HepG2 (cell line): ENCODE measurements at regions not wholly inside any gene's neighbourhood (a gene's known extent, or its start where the extent isn't known, plus 50 kb on each side); places are given as distances from the start of the nearest gene placed in this dataset.

Source experiments
- ATAC-seq: fragments of 200-7000 bp; cut with Tn5 transposase; 3 replicates; pipeline ENCODE4 v1.9.1; 2020; ENCODE audit warnings: mild to moderate bottlenecking, moderate library complexity
- BruUV-seq: library from RNA; stranded (reverse); fragments of 400-500 nt; replicated peaks from 2 replicates; lab custom pipeline; 2021; lab: Mats Ljungman, UMichigan
- CTCF ChIA-PET: fragments of 300-600 bp; formaldehyde crosslinking; extraction: SDS; loops from one replicate; lab custom pipeline; 2021; ENCODE audit warnings: low total read pairs, inconsistent platforms, low intra/inter-chr PET ratio; lab: Yijun Ruan, JAX
- POLR2A ChIA-PET: fragments of 350-600 bp; sonication (Branson Sonifier 250); formaldehyde crosslinking; loops from one replicate; lab custom pipeline; 2020; ENCODE audit warnings: antibody characterized with exemption, inconsistent platforms; lab: Yijun Ruan, JAX
- DNase-seq: peaks from one replicate; pipeline ENCODE4 v3.0.0-alpha.2; 2015; ENCODE audit warnings: low spot score
- FAIRE-seq: peaks from 3 replicates; lab custom pipeline; 2011; peaks lifted over from hg19 to GRCh38; lab: Jason Lieb, UNC
- H2AFZ ChIP-seq: one replicate; pipeline ENCODE4 v1.6.1; 2011; ENCODE audit warnings: low read length, inconsistent platforms
- H3K27ac ChIP-seq: fragments of 300-600 bp; 3 replicates; pipeline ENCODE4 v1.8.0; 2011; ENCODE audit warnings: mixed run types, mild to moderate bottlenecking, mixed read lengths, low read length, inconsistent platforms; ENCODE audit not compliant: insufficient read depth; ENCODE audit errors: extremely low read length
- H3K27me3 ChIP-seq, 2 experiments: fragments of 200-600 bp in 1 of 2; 2 replicates in 1 of 2; 3 replicates in 1 of 2; pipeline versions ENCODE4 v1.6.0 to v1.8.0; 2011; ENCODE audit warnings: low read length in 2 of 2, mild to moderate bottlenecking in 2 of 2, moderate library complexity in 2 of 2, inconsistent platforms in 1 of 2; ENCODE audit not compliant: insufficient read depth in 2 of 2, control insufficient read depth in 1 of 2
- H3K36me3 ChIP-seq, 2 experiments: fragments of 200-600 bp in 1 of 2; replicated peaks in 1 of 2; 2 replicates in 1 of 2; 3 replicates in 1 of 2; pipeline versions ENCODE4 v1.5.1 to v1.8.0; 2011; ENCODE audit warnings: low read length in 2 of 2, inconsistent platforms in 1 of 2; ENCODE audit not compliant: insufficient read depth in 2 of 2, control insufficient read depth in 1 of 2
- H3K4me1 ChIP-seq: 2 replicates; pipeline ENCODE4 v1.5.1; 2012; ENCODE audit warnings: low read length, inconsistent platforms; ENCODE audit not compliant: insufficient read depth
- H3K4me2 ChIP-seq: 2 replicates; pipeline ENCODE4 v1.6.0; 2011; ENCODE audit warnings: low read depth, low read length, inconsistent platforms
- H3K4me3 ChIP-seq, 3 experiments: fragments of 200-600 bp in 1 of 3; sonication (generic), shearing (Covaris generic) in 1 of 3; replicated peaks in 1 of 3; 2 replicates each; pipeline ENCODE4 v1.5.1; 2011 to 2016; ENCODE audit warnings: low read length in 3 of 3, inconsistent platforms in 2 of 3, low read depth in 2 of 3, mild to moderate bottlenecking in 2 of 3, control low read depth in 1 of 3, mixed read lengths in 1 of 3; ENCODE audit not compliant: insufficient read depth in 1 of 3
- H3K79me2 ChIP-seq: one replicate; pipeline ENCODE4 v1.6.1; 2011; ENCODE audit warnings: low read length, inconsistent platforms; ENCODE audit not compliant: insufficient read depth
- H3K9ac ChIP-seq: 2 replicates; pipeline ENCODE4 v1.6.0; 2011; ENCODE audit warnings: mild to moderate bottlenecking, low read depth, low read length, inconsistent platforms; ENCODE audit not compliant: insufficient read depth
- H3K9me3 ChIP-seq: 2 replicates; pipeline ENCODE4 v1.5.1; 2012; ENCODE audit warnings: mild to moderate bottlenecking, low read length
- H4K20me1 ChIP-seq: 2 replicates; pipeline ENCODE4 v1.6.0; 2011; ENCODE audit warnings: inconsistent platforms, mild to moderate bottlenecking, low read length, moderate library complexity; ENCODE audit not compliant: insufficient read depth
- GTF2F1 ChIP-seq: fragments of 150-350 bp; IDR thresholded peaks from 2 replicates; pipeline ENCODE4 v1.6.1; 2014; ENCODE audit warnings: low read length
- ISX ChIP-seq: sonication (generic); formaldehyde crosslinking; conservative IDR thresholded peaks from 2 replicates; pipeline ENCODE4 v1.5.0; 2020; ENCODE audit warnings: missing genetic modification reagents
- MLLT10 ChIP-seq: sonication (generic); formaldehyde crosslinking; IDR thresholded peaks from 2 replicates; pipeline ENCODE4 v1.4.0; 2020; ENCODE audit warnings: missing genetic modification reagents
- NCOA2 ChIP-seq: sonication (generic); formaldehyde crosslinking; IDR thresholded peaks from 2 replicates; pipeline ENCODE4 v1.8.0; 2022; ENCODE audit warnings: inconsistent platforms
- NR2F1 ChIP-seq, 2 experiments: fragments of 450-650 bp in 1 of 2; formaldehyde crosslinking in 1 of 2; IDR thresholded peaks; 2 replicates each; pipeline versions ENCODE4 v1.5.0 to v1.6.1; 2016 to 2020; ENCODE audit warnings: mild to moderate bottlenecking in 1 of 2, missing compliant biosample characterization in 1 of 2, missing genetic modification reagents in 1 of 2, moderate library complexity in 1 of 2
- PAX8 ChIP-seq: sonication (generic); formaldehyde crosslinking; IDR thresholded peaks from 2 replicates; pipeline ENCODE4 v1.8.0; 2022; ENCODE audit warnings: mild to moderate bottlenecking, missing genetic modification reagents, borderline replicate concordance
- TARDBP ChIP-seq: sonication (generic); formaldehyde crosslinking; IDR thresholded peaks from 2 replicates; pipeline ENCODE4 v1.8.0; 2022; ENCODE audit warnings: mild to moderate bottlenecking, missing genetic modification reagents
- ZBTB20 ChIP-seq: sonication (generic); formaldehyde crosslinking; IDR thresholded peaks from 2 replicates; pipeline ENCODE4 v1.8.1; 2023; ENCODE audit warnings: missing genetic modification reagents, low read depth, mild to moderate bottlenecking, borderline replicate concordance
- ZC3H4 ChIP-seq: sonication (generic); formaldehyde crosslinking; IDR thresholded peaks from 2 replicates; pipeline ENCODE4 v1.4.0; 2020; ENCODE audit warnings: missing genetic modification reagents, borderline replicate concordance
- ZKSCAN5 ChIP-seq: sonication (generic); formaldehyde crosslinking; IDR thresholded peaks from 2 replicates; pipeline ENCODE4 v1.5.1; 2020; ENCODE audit warnings: mild to moderate bottlenecking, missing genetic modification reagents
- ZNF354B ChIP-seq: sonication (generic); formaldehyde crosslinking; IDR thresholded peaks from 2 replicates; pipeline ENCODE4 v1.8.0; 2022; ENCODE audit warnings: mild to moderate bottlenecking, missing genetic modification reagents
- ZNF414 ChIP-seq: sonication (generic); formaldehyde crosslinking; IDR thresholded peaks from 2 replicates; pipeline ENCODE4 v1.5.0; 2020; ENCODE audit warnings: missing genetic modification reagents
- ZNF451 ChIP-seq: sonication (generic); formaldehyde crosslinking; IDR thresholded peaks from 2 replicates; pipeline ENCODE4 v1.5.0; 2020; ENCODE audit warnings: mild to moderate bottlenecking, missing genetic modification reagents
- ZNF558 ChIP-seq: sonication (generic); formaldehyde crosslinking; IDR thresholded peaks from 2 replicates; pipeline ENCODE4 v1.9.0; 2022; ENCODE audit warnings: mild to moderate bottlenecking, missing genetic modification reagents, borderline replicate concordance
- whole genome bisulfite sequencing: methylation state at CpG from one replicate; pipeline ENCODE4 v1.1.6; 2017; ENCODE audit warnings: low lambda C conversion rate; 5-methylcytosine and 5-hydroxymethylcytosine counted together
- in situ Hi-C: cut with HindIII; loops from 2 replicates; pipeline ENCODE4 v1.10.0; 2017; ENCODE audit warnings: low pct_unique_long_range_greater_than_20kb; ENCODE audit not compliant: extremely low pct_ligation_motif_present
- intact Hi-C: fragments of 100-400 bp; cut with micrococcal nuclease; formaldehyde crosslinking; loops from one replicate; pipeline ENCODE4 v1.10.0; 2022; ENCODE audit not compliant: unreplicated experiment
- TF ChIP-seq, protein P1 (sequence below): sonication (generic); formaldehyde crosslinking; IDR thresholded peaks from 2 replicates; pipeline ENCODE4 v1.4.0; 2020; ENCODE audit warnings: missing genetic modification reagents
- TF ChIP-seq, protein P2 (sequence below): sonication (generic); formaldehyde crosslinking; IDR thresholded peaks from 2 replicates; pipeline ENCODE4 v1.9.0; 2021; ENCODE audit warnings: missing genetic modification reagents, mild to moderate bottlenecking, borderline replicate concordance

DNA sequence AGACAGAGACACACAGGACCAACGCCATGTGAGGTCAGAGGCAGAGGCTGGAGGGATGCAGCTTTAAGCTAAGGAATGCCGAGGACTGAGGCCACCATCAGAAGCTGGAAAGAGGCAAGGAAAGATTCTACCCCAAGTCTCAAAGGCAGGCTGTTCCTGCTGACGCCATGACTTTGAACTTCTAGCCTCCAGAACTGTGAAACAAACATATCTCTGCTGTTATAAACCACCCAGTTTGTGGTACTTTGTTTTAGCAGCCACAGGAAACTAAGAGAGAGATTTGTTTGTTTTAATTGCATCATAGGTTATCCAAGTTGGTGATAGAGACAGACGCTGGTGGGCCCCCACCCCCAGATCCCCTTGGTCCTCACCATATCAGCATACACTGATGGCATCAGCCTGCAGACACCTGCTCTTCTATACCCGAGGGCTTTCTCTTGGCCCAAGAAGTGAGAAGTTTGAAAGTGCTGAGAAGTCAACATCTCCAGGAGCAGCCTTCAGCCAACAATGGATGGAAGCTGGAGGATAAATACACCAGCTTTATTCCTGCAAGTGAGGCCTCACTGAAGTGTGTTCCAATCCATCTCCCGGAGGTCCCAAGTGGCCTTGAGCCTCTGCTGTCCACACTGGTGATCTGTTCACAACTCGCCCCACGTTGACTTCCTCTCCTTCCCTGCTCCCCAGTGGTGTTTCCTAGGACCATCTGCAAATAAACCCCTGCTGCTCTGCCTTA is 154.7 kb downstream of the BTBD3 start:
- no peaks in the 10 kb centered on the region for H4K20me1 ChIP-seq
- ChIA-PET CTCF (no interaction called here), POLR2A (no interaction called here)
- H3K4me3 ChIP-seq, result no peak overlapping the region
- in situ Hi-C loops, result no loop called here
- TF ChIP-seq ZKSCAN5 (CRISPR knock-in tag), result no peak
- no peak for TF ChIP-seq ZC3H4
- no peak for TF ChIP-seq ZNF558
- no peak for TF ChIP-seq ZBTB20 (CRISPR knock-in tag)
- no peak for TF ChIP-seq TARDBP (CRISPR knock-in tag)
- no peak for TF ChIP-seq NCOA2 (CRISPR knock-in tag)
- TF ChIP-seq NR2F1 (CRISPR knock-in tag; IDR thresholded peaks at IDR 0.05), result no peak
- TF ChIP-seq MLLT10 (CRISPR knock-in tag), result no peak
- no peak for TF ChIP-seq ZNF451 (CRISPR knock-in tag)
- no peak overlapping the region for H3K9ac ChIP-seq
- intact Hi-C loops, result no loop called here
- H3K79me2 ChIP-seq, result no peaks in the 10 kb centered on the region
- no peak overlapping the region for H3K4me2 ChIP-seq
- DNase-seq (no peak), ATAC-seq (no peak; the same call in 2 of the 3 replicates), FAIRE-seq (no peak)
- WGBS, result 9% methylated on average over 8 of the region's 8 CpGs
- no peak overlapping the region for H2AFZ ChIP-seq
- no peak overlapping the region for H3K27ac ChIP-seq
- no peaks in the 10 kb centered on the region for H3K36me3 ChIP-seq
- no TSS peak for BruUV-seq
- H3K9me3 ChIP-seq, result no peaks in the 10 kb centered on the region
- no peaks in the 10 kb centered on the region; a peak in 2 of 5 replicates for H3K27me3 ChIP-seq
- no peaks in the 10 kb centered on the region for H3K4me1 ChIP-seq

DNA sequence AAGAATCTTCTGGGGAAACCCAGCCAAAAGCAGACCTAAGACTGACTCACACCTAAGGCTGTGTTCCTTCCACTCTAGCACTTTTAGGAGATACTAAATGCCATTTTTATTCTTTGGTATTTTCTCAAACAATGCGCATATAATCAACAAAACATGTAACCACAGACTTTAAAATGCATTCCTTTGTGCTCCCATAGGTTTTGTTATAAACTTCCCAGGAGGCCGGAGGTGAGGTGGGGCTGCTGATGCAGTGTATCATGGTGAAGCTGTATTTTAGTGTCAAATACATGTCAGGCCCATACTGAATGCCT is 155.2 kb downstream of the BTBD3 start:
- Histone ChIP-seq H4K20me1 (no peaks in the 10 kb centered on the region), H2AFZ (no peak overlapping the region), H3K27ac (no peak overlapping the region), H3K79me2 (no peaks in the 10 kb centered on the region), H3K9ac (no peak overlapping the region), H3K4me1 (no peaks in the 10 kb centered on the region), H3K9me3 (no peaks in the 10 kb centered on the region), H3K4me2 (no peak overlapping the region), H3K4me3 (no peak overlapping the region), H3K27me3 (no peaks in the 10 kb centered on the region; a peak in 1 of 5 replicates), H3K36me3 (no peaks in the 10 kb centered on the region)
- in situ Hi-C loops, result no loop called here
- no peak for ATAC-seq
- WGBS, result 5% methylated on average over 2 of the region's 2 CpGs
- intact Hi-C loops, result no loop called here
- POLR2A ChIA-PET, result no interaction called here
- no peak for DNase-seq
- CTCF ChIA-PET, result no interaction called here
- FAIRE-seq, result no peak
- no TSS peak for BruUV-seq
- TF ChIP-seq GTF2F1, result no peak
- no peak for TF ChIP-seq PAX8 (CRISPR knock-in tag)
- TF ChIP-seq, protein P1, sequence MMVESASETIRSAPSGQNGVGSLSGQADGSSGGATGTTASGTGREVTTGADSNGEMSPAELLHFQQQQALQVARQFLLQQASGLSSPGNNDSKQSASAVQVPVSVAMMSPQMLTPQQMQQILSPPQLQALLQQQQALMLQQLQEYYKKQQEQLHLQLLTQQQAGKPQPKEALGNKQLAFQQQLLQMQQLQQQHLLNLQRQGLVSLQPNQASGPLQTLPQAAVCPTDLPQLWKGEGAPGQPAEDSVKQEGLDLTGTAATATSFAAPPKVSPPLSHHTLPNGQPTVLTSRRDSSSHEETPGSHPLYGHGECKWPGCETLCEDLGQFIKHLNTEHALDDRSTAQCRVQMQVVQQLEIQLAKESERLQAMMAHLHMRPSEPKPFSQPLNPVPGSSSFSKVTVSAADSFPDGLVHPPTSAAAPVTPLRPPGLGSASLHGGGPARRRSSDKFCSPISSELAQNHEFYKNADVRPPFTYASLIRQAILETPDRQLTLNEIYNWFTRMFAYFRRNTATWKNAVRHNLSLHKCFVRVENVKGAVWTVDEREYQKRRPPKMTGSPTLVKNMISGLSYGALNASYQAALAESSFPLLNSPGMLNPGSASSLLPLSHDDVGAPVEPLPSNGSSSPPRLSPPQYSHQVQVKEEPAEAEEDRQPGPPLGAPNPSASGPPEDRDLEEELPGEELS (CRISPR knock-in tag), result no peak
- no peak for TF ChIP-seq ZNF414 (CRISPR knock-in tag)
- TF ChIP-seq, protein P2, sequence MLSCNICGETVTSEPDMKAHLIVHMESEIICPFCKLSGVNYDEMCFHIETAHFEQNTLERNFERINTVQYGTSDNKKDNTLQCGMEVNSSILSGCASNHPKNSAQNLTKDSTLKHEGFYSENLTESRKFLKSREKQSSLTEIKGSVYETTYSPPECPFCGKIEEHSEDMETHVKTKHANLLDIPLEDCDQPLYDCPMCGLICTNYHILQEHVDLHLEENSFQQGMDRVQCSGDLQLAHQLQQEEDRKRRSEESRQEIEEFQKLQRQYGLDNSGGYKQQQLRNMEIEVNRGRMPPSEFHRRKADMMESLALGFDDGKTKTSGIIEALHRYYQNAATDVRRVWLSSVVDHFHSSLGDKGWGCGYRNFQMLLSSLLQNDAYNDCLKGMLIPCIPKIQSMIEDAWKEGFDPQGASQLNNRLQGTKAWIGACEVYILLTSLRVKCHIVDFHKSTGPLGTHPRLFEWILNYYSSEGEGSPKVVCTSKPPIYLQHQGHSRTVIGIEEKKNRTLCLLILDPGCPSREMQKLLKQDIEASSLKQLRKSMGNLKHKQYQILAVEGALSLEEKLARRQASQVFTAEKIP, result no peak
- no peak for TF ChIP-seq ZNF354B (CRISPR knock-in tag)
- TF ChIP-seq ISX, result no peak
